AG09319 (cell line): ENCODE measurements at regions not wholly inside any gene's neighbourhood (a gene's known extent, or its start where the extent isn't known, plus 50 kb on each side); places are given as distances from the start of the nearest gene placed in this dataset.

Experiments
- DNase-seq: peaks from one replicate; pipeline ENCODE4 v3.0.0-alpha.2; 2010; ENCODE audit warnings: low read depth; ENCODE audit errors: extremely low read depth
- CTCF ChIP-seq: IDR thresholded peaks from 2 replicates; pipeline ENCODE4 v1.5.1; 2011; ENCODE audit warnings: low read depth, mild to moderate bottlenecking, inconsistent platforms, low read length, moderate library complexity

GRCh38 chr22:22084089-22084711 lies 101.6 kb upstream of the TOP3B start:
- DNase-seq: no peak
- no peak for TF ChIP-seq CTCF

GRCh38 chr22:22082960-22083359 lies 100.4 kb upstream of the TOP3B start:
- TF ChIP-seq CTCF: no peak
- no peak for DNase-seq

GRCh38 chr22:22082229-22082835 lies 99.7 kb upstream of the TOP3B start:
- no peak for TF ChIP-seq CTCF
- DNase-seq: no peak

GRCh38 chr22:22080270-22080669 lies 97.7 kb upstream of the TOP3B start:
- no peak for TF ChIP-seq CTCF
- DNase-seq: no peak

- no peak for DNase-seq
- TF ChIP-seq CTCF: no peak
Observed at GRCh38 chr22:22079404-22080148, 97.0 kb upstream of the TOP3B start.

GRCh38 chr22:22078329-22078728 lies 95.7 kb upstream of the TOP3B start:
- no peak for TF ChIP-seq CTCF
- no peak for DNase-seq
